WTC11 (cell line): ENCODE measurements at regions not wholly inside any gene's neighbourhood (a gene's known extent, or its start where the extent isn't known, plus 50 kb on each side); places are given as distances from the start of the nearest gene placed in this dataset.
"Not testable (repeated sequence)": the region's sequence is repeated elsewhere in the genome, so short reads cannot be mapped to it uniquely, and the experiment has no call there.

Experiments used
- ATAC-seq: fragments of 200-7000 bp; cut with Tn5 transposase; 2 replicates; pipeline ENCODE4 v1.10.0; 2021; ENCODE audit warnings: mild to moderate bottlenecking, moderate library complexity
- CTCF ChIA-PET: fragments of 300-600 bp; sonication (Branson Sonifier 250); formaldehyde crosslinking; loops from one replicate; lab custom pipeline; 2021; ENCODE audit warnings: antibody characterized with exemption; lab: Charles Lee
- POLR2A ChIA-PET: fragments of 350-600 bp; sonication (Branson Sonifier 250); formaldehyde crosslinking; loops from one replicate; lab custom pipeline; 2021; ENCODE audit warnings: antibody characterized with exemption; lab: Charles Lee
- DNase-seq: peaks from one replicate; pipeline ENCODE4 v3.0.0; 2021; ENCODE audit warnings: low spot score
- H3K27ac Mint-ChIP-seq: 2 replicates; pipeline ENCODE4 v1.8.0; 2021; ENCODE audit warnings: mixed read lengths
- H3K27me3 Mint-ChIP-seq: 2 replicates; pipeline ENCODE4 v1.8.0; 2021; ENCODE audit warnings: low read depth, mild to moderate bottlenecking, moderate library complexity, mixed read lengths
- H3K36me3 Mint-ChIP-seq: 2 replicates; pipeline ENCODE4 v1.8.0; 2021; ENCODE audit warnings: mixed read lengths
- H3K4me1 Mint-ChIP-seq: 2 replicates; pipeline ENCODE4 v1.8.0; 2022; ENCODE audit warnings: mixed read lengths
- H3K4me3 Mint-ChIP-seq: 2 replicates; pipeline ENCODE4 v1.8.0; 2021; ENCODE audit warnings: mild to moderate bottlenecking, moderate library complexity, mixed read lengths
- H3K9me3 Mint-ChIP-seq: 2 replicates; pipeline ENCODE4 v1.8.0; 2021; ENCODE audit warnings: mixed read lengths
- AR ChIP-seq: fragments of 250-450 bp; sonication (Bioruptor Pico); IDR thresholded peaks from 2 replicates; pipeline ENCODE4 v1.9.0; 2021; ENCODE audit warnings: mild to moderate bottlenecking
- ATF1 ChIP-seq: sonication (generic); formaldehyde crosslinking; IDR thresholded peaks from 2 replicates; pipeline ENCODE4 v1.8.1; 2023; ENCODE audit warnings: mild to moderate bottlenecking, moderate library complexity, missing genetic modification reagents
- CREM ChIP-seq: sonication (generic); formaldehyde crosslinking; IDR thresholded peaks from 2 replicates; pipeline ENCODE4 v1.8.1; 2022; ENCODE audit warnings: mild to moderate bottlenecking, missing genetic modification reagents, moderate library complexity
- EMX1 ChIP-seq: fragments of 250-450 bp; sonication (Bioruptor Pico); IDR thresholded peaks from 2 replicates; pipeline ENCODE4 v1.8.0; 2021; ENCODE audit warnings: mild to moderate bottlenecking
- ETV6 ChIP-seq: sonication (generic); formaldehyde crosslinking; IDR thresholded peaks from 2 replicates; pipeline ENCODE4 v1.8.1; 2022; ENCODE audit warnings: mild to moderate bottlenecking, missing genetic modification reagents
- MYBL2 ChIP-seq: sonication (generic); formaldehyde crosslinking; IDR thresholded peaks from 2 replicates; pipeline ENCODE4 v1.8.1; 2023; ENCODE audit warnings: mild to moderate bottlenecking, moderate library complexity, missing genetic modification reagents
- NFATC4 ChIP-seq: fragments of 250-450 bp; sonication (Bioruptor Pico); IDR thresholded peaks from 2 replicates; pipeline ENCODE4 v1.9.0; 2021; ENCODE audit warnings: mild to moderate bottlenecking
- NR1H2 ChIP-seq: sonication (generic); formaldehyde crosslinking; IDR thresholded peaks from 2 replicates; pipeline ENCODE4 v1.9.0; 2021; ENCODE audit warnings: mild to moderate bottlenecking, moderate library complexity, missing genetic modification reagents
- SMAD4 ChIP-seq: sonication (generic); formaldehyde crosslinking; IDR thresholded peaks from 2 replicates; pipeline ENCODE4 v1.8.0; 2022; ENCODE audit warnings: mild to moderate bottlenecking, missing genetic modification reagents
- STAT6 ChIP-seq: sonication (generic); formaldehyde crosslinking; conservative IDR thresholded peaks from 2 replicates; pipeline ENCODE4 v1.8.1; 2023; ENCODE audit warnings: mild to moderate bottlenecking, low read depth, missing genetic modification reagents, moderate library complexity
- ZBTB21 ChIP-seq: sonication (generic); formaldehyde crosslinking; IDR thresholded peaks from 2 replicates; pipeline ENCODE4 v1.8.1; 2023; ENCODE audit warnings: mild to moderate bottlenecking, missing genetic modification reagents, borderline replicate concordance
- ZNF232 ChIP-seq: sonication (generic); formaldehyde crosslinking; IDR thresholded peaks from 2 replicates; pipeline ENCODE4 v1.8.0; 2022; ENCODE audit warnings: mild to moderate bottlenecking, missing genetic modification reagents
- ZNF263 ChIP-seq: sonication (generic); formaldehyde crosslinking; IDR thresholded peaks from 2 replicates; pipeline ENCODE4 v1.8.1; 2022; ENCODE audit warnings: low read depth, mild to moderate bottlenecking, moderate library complexity, missing genetic modification reagents
- ZNF671 ChIP-seq: fragments of 250-450 bp; sonication (Bioruptor Pico); IDR thresholded peaks from 2 replicates; pipeline ENCODE4 v1.8.0; 2021; ENCODE audit warnings: mild to moderate bottlenecking
- TF ChIP-seq, protein P1 (sequence below): sonication (generic); formaldehyde crosslinking; IDR thresholded peaks from 2 replicates; pipeline ENCODE4 v1.8.1; 2022; ENCODE audit warnings: low read depth, mild to moderate bottlenecking, moderate library complexity, missing genetic modification reagents, borderline replicate concordance
- TF ChIP-seq, protein P2 (sequence below): sonication (generic); formaldehyde crosslinking; IDR thresholded peaks from 2 replicates; pipeline ENCODE4 v1.8.1; 2022; ENCODE audit warnings: low read depth, missing genetic modification reagents, borderline replicate concordance
- TF ChIP-seq, protein P3 (sequence below): sonication (generic); formaldehyde crosslinking; IDR thresholded peaks from 2 replicates; pipeline ENCODE4 v1.8.0; 2022; ENCODE audit warnings: mild to moderate bottlenecking, missing genetic modification reagents

GRCh38 chr13:81080911-81081454, 740.1 kb upstream of the SPRY2 start:
- TF ChIP-seq EMX1 (no peak), CREM (CRISPR knock-in tag) (no peak), ATF1 (CRISPR knock-in tag) (no peak), STAT6 (CRISPR knock-in tag) (no peak), MYBL2 (no peak)
- TF ChIP-seq, protein P1, sequence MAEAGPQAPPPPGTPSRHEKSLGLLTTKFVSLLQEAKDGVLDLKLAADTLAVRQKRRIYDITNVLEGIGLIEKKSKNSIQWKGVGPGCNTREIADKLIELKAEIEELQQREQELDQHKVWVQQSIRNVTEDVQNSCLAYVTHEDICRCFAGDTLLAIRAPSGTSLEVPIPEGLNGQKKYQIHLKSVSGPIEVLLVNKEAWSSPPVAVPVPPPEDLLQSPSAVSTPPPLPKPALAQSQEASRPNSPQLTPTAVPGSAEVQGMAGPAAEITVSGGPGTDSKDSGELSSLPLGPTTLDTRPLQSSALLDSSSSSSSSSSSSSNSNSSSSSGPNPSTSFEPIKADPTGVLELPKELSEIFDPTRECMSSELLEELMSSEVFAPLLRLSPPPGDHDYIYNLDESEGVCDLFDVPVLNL: no peak
- ChIA-PET CTCF (no interaction called here), POLR2A (no interaction called here)
- H3K27ac Mint-ChIP-seq: no peak overlapping the region
- H3K4me1 Mint-ChIP-seq: no peaks in the 10 kb centered on the region
- no peaks in the 10 kb centered on the region for H3K27me3 Mint-ChIP-seq
- H3K9me3 Mint-ChIP-seq: peaks cover 10% of the 10 kb centered on the region
- no peak overlapping the region for H3K4me3 Mint-ChIP-seq
- ATAC-seq (no peak), DNase-seq (no peak)
- peaks cover 5% of the 10 kb centered on the region; the same call in 1 of the 2 replicates for H3K36me3 Mint-ChIP-seq

DNA sequence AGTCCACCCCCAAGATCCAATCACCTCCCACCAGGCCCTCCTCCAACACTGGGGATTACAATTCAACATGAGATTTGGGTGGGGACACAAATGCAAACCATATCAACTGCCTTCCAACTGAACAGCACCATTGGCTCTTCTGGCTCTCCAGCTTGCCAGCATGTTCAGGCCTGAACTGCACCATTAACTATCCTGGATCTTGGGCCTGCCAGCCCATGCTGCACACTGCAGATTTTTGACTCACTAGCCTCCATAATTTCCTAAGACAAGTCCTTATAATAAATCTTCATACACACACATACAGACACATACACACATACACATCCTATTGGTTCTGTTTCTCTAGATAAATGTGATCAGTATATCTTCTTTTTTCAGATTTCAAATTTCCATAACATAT, 737.1 kb upstream of the SPRY2 start:
- no peak overlapping the region for H3K4me3 Mint-ChIP-seq
- ATAC-seq: no peak

DNA sequence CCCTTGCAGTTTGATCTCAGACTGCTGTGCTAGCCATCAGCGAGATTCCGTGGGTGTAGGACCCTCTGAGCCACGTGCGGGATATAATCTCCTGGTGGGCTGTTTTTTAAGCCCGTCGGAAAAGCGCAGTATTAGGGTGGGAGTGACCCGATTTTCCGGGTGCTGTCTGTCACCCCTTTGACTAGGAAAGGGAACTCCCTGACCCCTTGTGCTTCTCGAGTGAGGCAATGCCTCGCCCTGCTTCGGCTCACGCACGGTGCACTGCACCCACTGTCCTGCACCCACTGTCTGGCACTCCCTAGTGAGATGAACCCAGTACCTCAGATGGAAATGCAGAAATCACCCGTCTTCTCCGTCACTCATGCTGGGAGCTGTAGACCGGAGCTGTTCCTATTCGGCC, 728.9 kb upstream of the SPRY2 start:
- CTCF ChIA-PET, H3K27me3 Mint-ChIP-seq, POLR2A ChIA-PET, DNase-seq, H3K4me1 Mint-ChIP-seq, ATAC-seq, H3K4me3 Mint-ChIP-seq, H3K27ac Mint-ChIP-seq: not testable (repeated sequence)
- peaks cover 29% of the 10 kb centered on the region for H3K36me3 Mint-ChIP-seq
- H3K9me3 Mint-ChIP-seq: peaks cover 37% of the 10 kb centered on the region

More for the DNA sequence above, 737.1 kb upstream of the SPRY2 start:
- Mint-ChIP-seq H3K4me1 (no peaks in the 10 kb centered on the region), H3K9me3 (peaks cover 10% of the 10 kb centered on the region)
- no peak for TF ChIP-seq ETV6 (CRISPR knock-in tag)
- no peak for TF ChIP-seq ZNF232 (CRISPR knock-in tag)
- TF ChIP-seq, all 79 proteins: peak for 0
- Mint-ChIP-seq H3K27me3 (no peaks in the 10 kb centered on the region), H3K36me3 (peaks cover 5% of the 10 kb centered on the region; the same call in 1 of the 2 replicates), H3K27ac (no peak overlapping the region)
- DNase-seq: no peak
- ChIA-PET CTCF (no interaction called here), POLR2A (no interaction called here)

- no peaks in the 10 kb centered on the region for H3K27me3 Mint-ChIP-seq
- H3K9me3 Mint-ChIP-seq: peaks cover 10% of the 10 kb centered on the region
- CTCF ChIA-PET: no interaction called here
- POLR2A ChIA-PET: no interaction called here
- peaks cover 6% of the 10 kb centered on the region; the same call in 1 of the 2 replicates for H3K36me3 Mint-ChIP-seq
- no peak overlapping the region for H3K27ac Mint-ChIP-seq
- no peak for ATAC-seq
- DNase-seq: no peak
- no peak overlapping the region for H3K4me3 Mint-ChIP-seq
- H3K4me1 Mint-ChIP-seq: peaks cover 6% of the 10 kb centered on the region
- TF ChIP-seq ZNF263 (CRISPR knock-in tag): no peak
- TF ChIP-seq NFATC4 (CRISPR knock-in tag): no peak
- TF ChIP-seq SMAD4 (CRISPR knock-in tag): no peak
- TF ChIP-seq, protein P2, sequence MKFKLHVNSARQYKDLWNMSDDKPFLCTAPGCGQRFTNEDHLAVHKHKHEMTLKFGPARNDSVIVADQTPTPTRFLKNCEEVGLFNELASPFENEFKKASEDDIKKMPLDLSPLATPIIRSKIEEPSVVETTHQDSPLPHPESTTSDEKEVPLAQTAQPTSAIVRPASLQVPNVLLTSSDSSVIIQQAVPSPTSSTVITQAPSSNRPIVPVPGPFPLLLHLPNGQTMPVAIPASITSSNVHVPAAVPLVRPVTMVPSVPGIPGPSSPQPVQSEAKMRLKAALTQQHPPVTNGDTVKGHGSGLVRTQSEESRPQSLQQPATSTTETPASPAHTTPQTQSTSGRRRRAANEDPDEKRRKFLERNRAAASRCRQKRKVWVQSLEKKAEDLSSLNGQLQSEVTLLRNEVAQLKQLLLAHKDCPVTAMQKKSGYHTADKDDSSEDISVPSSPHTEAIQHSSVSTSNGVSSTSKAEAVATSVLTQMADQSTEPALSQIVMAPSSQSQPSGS: no peak
- no peak for TF ChIP-seq MYBL2
- no peak for TF ChIP-seq ZBTB21
- no peak for TF ChIP-seq STAT6 (CRISPR knock-in tag)
- TF ChIP-seq EMX1: no peak
- TF ChIP-seq ZNF671 (CRISPR knock-in tag): no peak
- TF ChIP-seq, protein P3, sequence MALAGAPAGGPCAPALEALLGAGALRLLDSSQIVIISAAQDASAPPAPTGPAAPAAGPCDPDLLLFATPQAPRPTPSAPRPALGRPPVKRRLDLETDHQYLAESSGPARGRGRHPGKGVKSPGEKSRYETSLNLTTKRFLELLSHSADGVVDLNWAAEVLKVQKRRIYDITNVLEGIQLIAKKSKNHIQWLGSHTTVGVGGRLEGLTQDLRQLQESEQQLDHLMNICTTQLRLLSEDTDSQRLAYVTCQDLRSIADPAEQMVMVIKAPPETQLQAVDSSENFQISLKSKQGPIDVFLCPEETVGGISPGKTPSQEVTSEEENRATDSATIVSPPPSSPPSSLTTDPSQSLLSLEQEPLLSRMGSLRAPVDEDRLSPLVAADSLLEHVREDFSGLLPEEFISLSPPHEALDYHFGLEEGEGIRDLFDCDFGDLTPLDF (CRISPR knock-in tag): no peak
- no peak for TF ChIP-seq AR (CRISPR knock-in tag)
- no peak for TF ChIP-seq NR1H2 (CRISPR knock-in tag)
Measured at GRCh38 chr13:81058916-81059290, 718.0 kb upstream of the SPRY2 start.
